ENCODE measurements at regions not wholly inside any gene's neighbourhood (a gene's known extent, or its start where the extent isn't known, plus 50 kb on each side); places are given as distances from the start of the nearest gene placed in this dataset.
A peak's percentile ranks its signal among the peaks of the same experiment; 100 is the strongest.

DNA sequence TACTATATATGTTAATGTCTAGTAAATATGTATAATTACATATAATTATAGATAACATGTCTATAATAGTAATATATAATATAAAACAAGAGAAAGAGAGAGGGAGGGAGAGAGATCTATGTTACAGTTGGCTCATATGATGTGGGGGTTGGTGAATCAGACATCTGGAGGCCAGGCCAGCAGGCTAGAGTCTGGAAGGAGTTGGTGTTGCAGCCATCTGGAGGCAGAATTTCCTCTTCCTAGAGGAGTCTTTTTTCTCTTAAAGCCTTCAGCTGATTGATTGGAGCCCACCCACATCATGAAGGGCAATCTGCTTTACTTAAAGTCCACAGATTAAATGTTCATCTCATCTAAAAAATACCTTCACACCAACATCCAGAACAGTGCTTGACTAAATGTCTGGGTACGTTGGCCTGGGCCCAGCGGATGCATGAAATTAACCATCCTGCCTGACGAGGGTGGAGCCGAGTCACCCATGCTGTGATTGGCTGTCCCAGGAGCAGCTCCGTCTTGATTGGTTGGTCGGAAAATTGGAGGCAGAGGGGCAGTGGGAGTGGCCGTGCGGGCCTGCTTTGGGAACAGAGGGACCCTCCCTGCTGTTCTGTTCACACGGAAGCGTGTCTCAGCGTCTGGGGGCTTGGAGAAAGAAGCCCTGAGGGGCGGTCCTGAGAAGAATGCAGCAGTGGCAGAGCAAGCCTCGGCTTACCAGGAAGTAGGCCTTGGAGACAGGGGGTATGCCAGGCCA is 392.4 kb downstream of the QKI start:
- Histone ChIP-seq H3K4me2 (ENCODE audit: low read length) (no peak overlapping the region), H3K4me1 (ENCODE audit: insufficient read depth, low read length) (no peaks in the 10 kb centered on the region), H2AFZ (ENCODE audit: low read depth, low read length) (no peak overlapping the region), H3K9ac (ENCODE audit: low read length) (no peak overlapping the region), H3K36me3 (ENCODE audit: insufficient read depth, low read length) (no peaks in the 10 kb centered on the region), H4K20me1 (ENCODE audit: insufficient read depth, low read length) (no peaks in the 10 kb centered on the region), H3K4me3 (ENCODE audit: insufficient read depth, low read depth, low read length) (no peak overlapping the region), H3K9me3 (ENCODE audit: insufficient read depth, low read depth, low read length) (no peaks in the 10 kb centered on the region), H3K79me2 (ENCODE audit: insufficient read depth, low read length) (no peaks in the 10 kb centered on the region), H3K27me3 (ENCODE audit: insufficient read depth, low read length) (no peaks in the 10 kb centered on the region), H3K27ac (ENCODE audit: low read depth, low read length) (no peak overlapping the region)
- Mint-ChIP-seq H3K4me3 (ENCODE audit: unreplicated experiment) (no peak overlapping the region), H3K4me1 (ENCODE audit: low read depth, unreplicated experiment) (no peaks in the 10 kb centered on the region), H3K27ac (ENCODE audit: unreplicated experiment) (no peak overlapping the region), H3K9me3 (ENCODE audit: unreplicated experiment) (peaks cover 2% of the 10 kb centered on the region), H3K36me3 (ENCODE audit: low read depth, unreplicated experiment) (no peaks in the 10 kb centered on the region), H3K27me3 (ENCODE audit: low read depth, unreplicated experiment) (no peaks in the 10 kb centered on the region)
- FAIRE-seq = no peak
- peak; percentile 39 for DNase-seq (ENCODE audit: low read depth)
- no peak for TF ChIP-seq EZH2 (IDR thresholded peaks at IDR 0.05; ENCODE audit: insufficient read depth, low read length)
- TF ChIP-seq, protein P1, sequence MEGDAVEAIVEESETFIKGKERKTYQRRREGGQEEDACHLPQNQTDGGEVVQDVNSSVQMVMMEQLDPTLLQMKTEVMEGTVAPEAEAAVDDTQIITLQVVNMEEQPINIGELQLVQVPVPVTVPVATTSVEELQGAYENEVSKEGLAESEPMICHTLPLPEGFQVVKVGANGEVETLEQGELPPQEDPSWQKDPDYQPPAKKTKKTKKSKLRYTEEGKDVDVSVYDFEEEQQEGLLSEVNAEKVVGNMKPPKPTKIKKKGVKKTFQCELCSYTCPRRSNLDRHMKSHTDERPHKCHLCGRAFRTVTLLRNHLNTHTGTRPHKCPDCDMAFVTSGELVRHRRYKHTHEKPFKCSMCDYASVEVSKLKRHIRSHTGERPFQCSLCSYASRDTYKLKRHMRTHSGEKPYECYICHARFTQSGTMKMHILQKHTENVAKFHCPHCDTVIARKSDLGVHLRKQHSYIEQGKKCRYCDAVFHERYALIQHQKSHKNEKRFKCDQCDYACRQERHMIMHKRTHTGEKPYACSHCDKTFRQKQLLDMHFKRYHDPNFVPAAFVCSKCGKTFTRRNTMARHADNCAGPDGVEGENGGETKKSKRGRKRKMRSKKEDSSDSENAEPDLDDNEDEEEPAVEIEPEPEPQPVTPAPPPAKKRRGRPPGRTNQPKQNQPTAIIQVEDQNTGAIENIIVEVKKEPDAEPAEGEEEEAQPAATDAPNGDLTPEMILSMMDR (IDR thresholded peaks at IDR 0.05; ENCODE audit: insufficient read depth, low read depth, low read length) = no peak

DNA sequence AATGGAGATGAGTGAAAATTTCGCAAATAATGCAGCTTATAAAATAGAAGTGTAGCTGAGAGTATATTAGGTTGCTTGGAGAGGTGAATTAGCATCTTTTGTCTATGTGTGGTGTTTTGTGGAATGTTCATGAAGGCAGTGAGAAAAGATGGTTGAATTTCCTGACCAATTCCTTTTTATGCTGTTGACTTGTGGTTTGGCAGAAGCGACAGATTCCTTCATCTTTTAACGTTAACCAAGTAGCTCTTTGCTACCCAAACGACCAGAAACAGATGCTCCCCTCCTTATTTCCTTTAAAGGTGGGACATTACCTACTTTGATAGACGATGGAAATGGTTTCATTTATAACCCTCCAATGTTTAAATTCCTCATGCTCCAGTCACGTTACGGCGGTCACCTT is 390.5 kb downstream of the QKI start:
- Histone ChIP-seq H3K4me2 (ENCODE audit: low read length) (no peak overlapping the region), H3K4me1 (ENCODE audit: insufficient read depth, low read length) (no peaks in the 10 kb centered on the region), H3K4me3 (ENCODE audit: insufficient read depth, low read depth, low read length) (no peak overlapping the region), H3K9ac (ENCODE audit: low read length) (no peak overlapping the region), H3K79me2 (ENCODE audit: insufficient read depth, low read length) (no peaks in the 10 kb centered on the region), H3K9me3 (ENCODE audit: insufficient read depth, low read depth, low read length) (no peaks in the 10 kb centered on the region), H4K20me1 (ENCODE audit: insufficient read depth, low read length) (no peaks in the 10 kb centered on the region), H3K36me3 (ENCODE audit: insufficient read depth, low read length) (no peaks in the 10 kb centered on the region), H3K27me3 (ENCODE audit: insufficient read depth, low read length) (no peaks in the 10 kb centered on the region), H3K27ac (ENCODE audit: low read depth, low read length) (no peak overlapping the region), H2AFZ (ENCODE audit: low read depth, low read length) (no peak overlapping the region)
- no peak for TF ChIP-seq EZH2 (IDR thresholded peaks at IDR 0.05; ENCODE audit: insufficient read depth, low read length)
- TF ChIP-seq, protein P1 (IDR thresholded peaks at IDR 0.05; ENCODE audit: insufficient read depth, low read depth, low read length) = no peak
- Mint-ChIP-seq H3K27ac (ENCODE audit: unreplicated experiment) (no peak overlapping the region), H3K4me3 (ENCODE audit: unreplicated experiment) (no peak overlapping the region), H3K4me1 (ENCODE audit: low read depth, unreplicated experiment) (no peaks in the 10 kb centered on the region), H3K9me3 (ENCODE audit: unreplicated experiment) (peaks cover 2% of the 10 kb centered on the region), H3K27me3 (ENCODE audit: low read depth, unreplicated experiment) (no peaks in the 10 kb centered on the region), H3K36me3 (ENCODE audit: low read depth, unreplicated experiment) (no peaks in the 10 kb centered on the region)
- FAIRE-seq (no peak), DNase-seq (ENCODE audit: low read depth) (peak; percentile 71)

DNA sequence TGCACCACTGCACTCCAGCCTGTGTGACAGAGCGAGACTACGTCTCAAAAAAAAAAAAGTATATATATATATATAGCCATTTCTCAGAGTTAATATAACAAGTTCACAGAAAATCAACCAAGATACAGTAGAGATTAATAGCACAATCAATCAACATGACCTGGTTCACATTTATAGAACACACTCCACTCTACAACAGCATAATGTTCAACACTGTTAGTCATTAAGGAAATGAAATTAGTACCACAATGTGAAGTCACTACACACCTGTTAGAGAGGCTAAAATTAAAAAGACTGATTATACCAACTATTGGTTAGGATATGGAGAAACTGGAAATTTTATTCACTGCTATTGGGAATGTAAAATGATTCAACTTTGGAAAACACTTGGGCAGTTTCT is 387.7 kb downstream of the QKI start:
- no peak overlapping the region for H3K9ac ChIP-seq (ENCODE audit: low read length)
- H3K4me2 ChIP-seq (ENCODE audit: low read length) = no peak overlapping the region
- Mint-ChIP-seq H3K36me3 (ENCODE audit: low read depth, unreplicated experiment) (no peaks in the 10 kb centered on the region), H3K27ac (ENCODE audit: unreplicated experiment) (no peak overlapping the region), H3K27me3 (ENCODE audit: low read depth, unreplicated experiment) (no peaks in the 10 kb centered on the region), H3K9me3 (ENCODE audit: unreplicated experiment) (peaks cover 2% of the 10 kb centered on the region), H3K4me3 (ENCODE audit: unreplicated experiment) (no peak overlapping the region), H3K4me1 (ENCODE audit: low read depth, unreplicated experiment) (no peaks in the 10 kb centered on the region)
- DNase-seq (ENCODE audit: low read depth) (no peak), FAIRE-seq (no peak)
- H3K9me3 ChIP-seq (ENCODE audit: insufficient read depth, low read depth, low read length) = no peaks in the 10 kb centered on the region
- TF ChIP-seq, protein P1 (IDR thresholded peaks at IDR 0.05; ENCODE audit: insufficient read depth, low read depth, low read length) = no peak
- TF ChIP-seq EZH2 (IDR thresholded peaks at IDR 0.05; ENCODE audit: insufficient read depth, low read length) = no peak
- H4K20me1 ChIP-seq (ENCODE audit: insufficient read depth, low read length) = no peaks in the 10 kb centered on the region
- H3K36me3 ChIP-seq (ENCODE audit: insufficient read depth, low read length) = no peaks in the 10 kb centered on the region
- H3K79me2 ChIP-seq (ENCODE audit: insufficient read depth, low read length) = no peaks in the 10 kb centered on the region
- no peak overlapping the region for H2AFZ ChIP-seq (ENCODE audit: low read depth, low read length)
- no peak overlapping the region for H3K27ac ChIP-seq (ENCODE audit: low read depth, low read length)
- no peak overlapping the region for H3K4me3 ChIP-seq (ENCODE audit: insufficient read depth, low read depth, low read length)
- H3K27me3 ChIP-seq (ENCODE audit: insufficient read depth, low read length) = no peaks in the 10 kb centered on the region
- no peaks in the 10 kb centered on the region for H3K4me1 ChIP-seq (ENCODE audit: insufficient read depth, low read length)
